ELF-1 (cell line): ENCODE measurements at regions not wholly inside any gene's neighbourhood (a gene's known extent, or its start where the extent isn't known, plus 50 kb on each side); places are given as distances from the start of the nearest gene placed in this dataset.

Experiments used
- DNase-seq: peaks from one replicate; pipeline ENCODE4 v3.0.0-alpha.2; 2016; ENCODE audit warnings: low read depth, low spot score

DNA sequence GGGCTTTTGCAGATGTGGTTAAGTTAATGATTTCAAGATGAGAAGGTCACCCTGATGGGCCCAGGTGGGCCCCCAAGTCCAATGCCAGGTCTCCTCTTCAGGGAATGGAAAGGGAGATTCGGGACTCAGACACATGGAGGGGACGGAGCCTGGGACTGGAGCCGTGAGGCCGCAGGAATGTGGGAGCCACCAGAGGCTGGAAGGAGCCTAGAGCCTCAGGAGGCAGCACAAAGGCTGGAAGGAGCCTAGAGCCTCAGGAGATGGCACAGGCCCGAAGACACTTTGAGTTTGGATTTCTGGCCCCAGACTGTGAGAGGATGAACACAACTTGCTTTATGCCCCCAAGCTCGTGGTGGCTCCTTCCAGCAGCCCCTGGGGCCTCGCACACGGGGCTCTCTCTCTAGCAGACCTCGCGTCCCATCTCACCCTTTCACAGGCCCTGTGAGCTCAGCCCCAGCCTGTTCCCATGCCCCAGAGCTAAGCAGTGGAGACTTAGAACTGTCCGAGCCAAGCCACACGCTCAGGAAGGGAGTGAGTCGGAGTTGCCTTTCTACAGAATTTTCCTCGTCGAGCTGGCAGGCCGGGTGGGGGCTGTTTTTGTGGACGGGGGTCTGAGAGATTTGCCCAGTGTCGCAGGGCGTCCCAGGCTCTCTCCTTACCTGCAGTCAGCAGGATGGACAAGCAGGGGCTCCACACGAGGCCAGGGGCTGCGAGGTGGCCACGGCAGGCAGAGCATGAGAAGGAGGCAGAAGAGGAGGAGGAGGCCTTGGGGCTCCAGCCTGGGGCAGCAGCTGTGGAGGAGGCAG is 937.6 kb downstream of the BRD1 start:
- no peak for DNase-seq

DNA sequence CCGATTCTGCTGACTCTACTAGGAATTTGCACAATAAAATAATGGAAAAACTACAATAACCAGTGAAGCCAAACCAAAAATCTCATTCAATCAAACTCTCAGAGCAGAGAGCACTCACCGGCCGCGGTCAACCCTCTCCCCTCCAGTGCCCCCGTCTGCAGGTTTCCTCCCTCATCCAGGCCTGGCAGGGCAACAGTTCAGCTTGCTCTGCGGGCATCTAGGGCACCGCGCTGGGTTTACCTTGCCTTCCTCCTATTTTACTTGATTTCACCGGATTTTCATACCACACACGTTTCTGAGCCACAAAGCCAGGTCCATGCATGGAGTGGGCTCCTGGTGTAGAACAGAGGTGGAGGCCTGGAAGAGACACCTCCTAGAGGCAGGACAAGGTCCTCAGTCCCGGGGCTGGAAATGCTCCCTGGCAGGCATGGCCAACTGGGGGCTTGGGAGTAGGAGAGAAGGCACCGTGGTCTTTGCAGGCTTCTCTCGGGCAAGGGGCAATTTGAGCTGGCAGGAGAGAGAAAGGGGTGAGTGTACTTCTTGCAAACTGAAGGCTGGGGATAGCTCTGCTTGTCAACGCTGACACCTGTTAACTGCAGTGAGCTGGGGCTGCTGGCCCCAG is 938.4 kb downstream of the BRD1 start:
- no peak for DNase-seq

DNA sequence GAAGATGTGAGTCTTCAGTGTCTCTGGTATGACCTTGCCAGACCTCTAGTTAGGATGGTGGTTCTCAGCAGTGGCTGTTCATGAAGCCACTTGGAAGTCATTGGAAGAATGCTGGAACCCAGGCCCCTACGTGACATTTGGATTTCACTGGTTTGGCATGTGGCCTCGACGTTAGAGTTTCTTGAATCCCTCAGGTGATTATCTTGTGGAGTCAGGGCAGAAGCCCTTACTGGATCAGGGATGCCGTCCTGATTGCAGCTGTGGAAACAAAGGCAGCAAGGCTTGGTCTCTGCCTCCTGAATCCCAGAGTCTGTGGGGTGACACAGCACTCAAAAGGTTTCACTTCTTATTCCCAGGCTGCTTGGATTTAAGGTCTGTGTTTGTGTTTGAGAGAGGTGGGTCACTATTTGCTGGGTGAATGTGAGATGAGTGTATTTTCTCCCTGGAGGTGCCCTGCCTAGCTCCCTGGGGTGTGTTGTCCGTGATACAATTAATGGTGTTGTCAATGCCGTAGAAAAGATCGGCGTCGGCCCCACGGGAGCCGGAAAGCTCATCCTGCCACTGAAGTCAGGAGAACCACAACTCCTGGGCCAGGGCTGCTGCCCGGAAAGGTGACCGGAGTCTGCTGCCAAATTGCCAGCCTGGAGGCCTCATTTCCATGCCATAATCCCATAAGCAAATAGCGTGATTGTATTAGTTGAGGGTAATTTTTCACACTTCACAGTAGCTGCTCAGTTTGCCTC is 939.0 kb downstream of the BRD1 start:
- DNase-seq: no peak

DNA sequence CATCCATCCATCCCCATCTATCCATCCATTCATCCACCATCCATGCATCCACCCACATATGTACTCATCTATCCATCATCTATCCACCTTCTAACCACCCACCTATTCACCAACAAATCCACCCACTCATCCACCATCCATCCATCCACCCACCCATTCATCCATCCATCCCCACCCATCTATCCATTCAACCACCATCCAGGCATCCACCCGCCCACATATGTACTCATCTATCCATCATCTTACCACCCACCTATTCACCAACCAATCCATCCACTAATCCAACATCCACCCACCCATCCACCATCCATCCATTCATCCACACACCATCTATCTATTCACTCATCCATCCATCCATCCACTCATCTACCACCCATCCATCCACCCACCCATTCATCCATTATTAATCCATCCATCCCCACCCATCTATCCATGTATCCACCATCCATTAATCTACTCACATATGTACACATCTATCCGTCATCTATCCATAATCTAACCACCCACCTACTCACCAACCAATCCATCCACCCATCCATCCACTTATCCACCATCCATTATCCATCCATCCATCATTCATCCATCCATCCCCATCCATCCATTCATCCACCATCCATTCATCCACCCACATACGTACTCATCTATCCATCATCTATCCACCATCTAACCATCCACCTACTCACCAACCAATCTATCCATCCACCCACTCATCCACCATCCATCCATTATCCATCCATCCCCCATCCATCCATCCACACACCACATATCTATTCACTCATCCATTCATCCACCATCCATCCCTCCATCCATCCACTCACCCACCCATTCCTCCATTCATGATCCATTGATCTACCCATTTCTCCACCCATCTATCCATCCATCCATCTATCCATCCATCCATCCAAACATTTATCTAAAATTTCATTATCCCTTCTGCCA is 940.0 kb downstream of the BRD1 start:
- DNase-seq: no peak

DNA sequence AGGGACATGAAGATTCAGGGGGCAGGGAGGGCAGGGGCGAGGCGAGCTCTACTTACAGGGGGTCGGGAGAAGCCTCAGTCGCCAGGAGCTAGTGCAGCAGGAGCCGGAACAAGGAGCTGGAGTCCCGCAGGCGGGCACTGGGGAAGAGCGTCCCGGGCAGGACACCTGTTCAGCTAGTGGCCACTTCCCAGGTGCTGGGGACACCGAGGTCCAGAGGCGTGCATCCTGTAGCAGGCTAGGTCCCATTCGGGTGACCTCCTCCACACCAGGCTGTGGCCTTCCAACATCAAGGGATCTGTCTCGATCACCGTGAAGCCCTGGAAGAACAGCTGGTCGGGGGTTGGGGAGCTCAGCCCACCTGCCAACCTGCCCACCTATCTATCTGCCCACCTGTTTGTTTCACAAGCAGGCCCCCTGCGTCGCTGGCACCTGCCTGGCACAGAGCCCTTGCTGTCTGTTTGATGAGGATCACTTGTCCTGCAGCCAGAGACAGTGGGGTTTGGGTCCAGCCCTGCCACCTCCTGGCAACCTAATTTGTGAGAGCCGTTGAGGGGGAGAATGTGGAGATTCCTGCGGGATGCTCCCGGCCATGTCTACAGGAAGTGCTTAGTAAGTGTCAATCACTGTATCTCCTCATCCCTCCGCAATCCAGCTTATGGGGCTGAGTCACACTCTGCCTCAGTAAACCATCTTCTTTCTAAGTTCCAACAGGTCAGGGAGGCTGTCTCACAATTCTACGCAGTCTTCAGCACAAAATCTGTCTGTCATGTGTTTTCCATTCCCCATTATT is 940.9 kb downstream of the BRD1 start:
- DNase-seq: no peak

DNA sequence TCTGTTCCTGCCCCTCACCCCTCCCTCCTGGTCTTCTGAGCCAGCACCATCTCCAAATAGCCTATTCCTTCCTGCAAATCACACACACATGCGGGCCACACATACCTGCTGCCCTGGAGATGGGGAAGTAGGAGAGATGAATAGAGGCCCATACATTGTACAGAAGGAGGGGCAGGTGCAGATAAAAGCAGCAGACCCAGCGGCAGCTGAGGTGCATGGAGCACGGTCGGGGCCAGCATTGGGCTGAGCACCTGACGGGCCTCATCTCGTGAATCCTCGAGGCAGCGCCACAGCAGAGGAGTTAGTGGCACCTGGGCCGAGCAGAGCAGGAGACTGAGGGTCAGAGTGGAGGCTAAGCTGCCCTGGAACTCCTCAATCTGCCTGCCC is 941.8 kb downstream of the BRD1 start:
- no peak for DNase-seq

DNA sequence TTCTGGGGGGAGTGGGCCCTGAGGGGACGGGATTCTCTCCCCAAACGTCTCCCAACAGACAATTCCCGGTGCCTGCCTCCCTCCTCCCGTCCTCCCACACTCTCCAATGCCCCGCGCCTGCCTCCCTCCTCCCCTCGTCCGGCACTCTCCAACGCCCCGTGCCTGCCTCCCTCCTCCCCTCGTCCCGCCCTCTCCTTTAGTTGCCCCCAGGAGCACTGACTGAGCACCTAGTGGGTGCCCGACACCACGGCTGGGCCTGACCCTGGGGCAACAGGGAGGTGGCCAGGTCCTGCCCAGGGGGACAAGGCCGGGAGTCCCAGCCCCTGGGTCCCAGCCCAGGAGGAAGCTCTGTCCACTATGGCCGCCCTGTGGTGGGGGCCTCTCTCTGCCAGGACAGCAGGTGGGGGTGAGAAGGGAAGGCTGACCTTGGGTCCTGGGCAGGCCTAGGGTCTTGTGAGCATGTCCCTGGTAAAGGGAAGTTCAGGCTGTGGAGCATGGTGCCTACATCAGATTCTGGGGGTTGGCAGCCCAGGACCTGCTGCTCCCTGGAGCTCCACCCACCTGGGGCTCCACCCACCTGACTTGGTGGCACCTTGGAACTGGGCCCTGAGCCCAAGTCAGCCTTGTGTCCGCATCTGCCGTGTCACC is 942.3 kb downstream of the BRD1 start:
- no peak for DNase-seq

DNA sequence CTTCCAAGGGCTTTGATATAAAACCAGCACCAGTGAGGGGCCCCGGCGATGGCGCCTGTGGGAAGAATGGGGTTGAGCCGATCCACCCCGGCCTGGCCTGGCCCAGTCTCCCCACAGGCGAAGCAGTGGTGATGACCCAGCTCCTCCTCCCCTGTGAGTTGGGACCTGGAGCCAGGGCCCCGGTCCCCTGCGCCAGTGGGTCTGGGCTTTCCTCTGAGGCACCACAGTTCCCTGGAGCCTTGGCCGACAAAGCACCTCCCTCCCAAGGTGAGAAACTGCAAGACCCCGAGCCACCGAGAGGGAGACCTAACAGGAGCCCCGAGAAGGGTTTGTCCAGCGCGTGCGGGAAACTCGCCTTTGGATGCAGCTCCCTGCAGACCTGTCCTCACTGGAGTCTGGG is 942.9 kb downstream of the BRD1 start:
- no peak for DNase-seq

DNA sequence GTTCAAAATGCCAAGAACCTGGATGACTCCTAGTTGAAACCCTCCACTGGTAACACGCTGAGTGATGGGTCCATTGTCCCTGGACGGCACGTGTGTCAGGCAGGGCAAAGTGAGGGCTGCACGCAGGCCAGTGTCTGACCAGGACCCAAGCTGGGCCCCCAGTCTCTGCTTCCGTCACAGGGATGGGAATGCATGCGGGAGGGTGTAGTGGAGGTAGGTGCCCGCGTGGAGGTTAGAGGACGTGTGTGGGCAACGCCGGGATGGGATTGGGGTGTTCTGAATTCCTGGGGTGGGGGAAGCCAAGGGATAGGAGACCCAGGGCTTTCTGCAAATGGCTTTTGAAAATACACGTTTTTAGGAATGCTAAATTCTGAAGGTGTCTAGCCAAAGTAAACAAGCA is 943.3 kb downstream of the BRD1 start:
- no peak for DNase-seq

DNA sequence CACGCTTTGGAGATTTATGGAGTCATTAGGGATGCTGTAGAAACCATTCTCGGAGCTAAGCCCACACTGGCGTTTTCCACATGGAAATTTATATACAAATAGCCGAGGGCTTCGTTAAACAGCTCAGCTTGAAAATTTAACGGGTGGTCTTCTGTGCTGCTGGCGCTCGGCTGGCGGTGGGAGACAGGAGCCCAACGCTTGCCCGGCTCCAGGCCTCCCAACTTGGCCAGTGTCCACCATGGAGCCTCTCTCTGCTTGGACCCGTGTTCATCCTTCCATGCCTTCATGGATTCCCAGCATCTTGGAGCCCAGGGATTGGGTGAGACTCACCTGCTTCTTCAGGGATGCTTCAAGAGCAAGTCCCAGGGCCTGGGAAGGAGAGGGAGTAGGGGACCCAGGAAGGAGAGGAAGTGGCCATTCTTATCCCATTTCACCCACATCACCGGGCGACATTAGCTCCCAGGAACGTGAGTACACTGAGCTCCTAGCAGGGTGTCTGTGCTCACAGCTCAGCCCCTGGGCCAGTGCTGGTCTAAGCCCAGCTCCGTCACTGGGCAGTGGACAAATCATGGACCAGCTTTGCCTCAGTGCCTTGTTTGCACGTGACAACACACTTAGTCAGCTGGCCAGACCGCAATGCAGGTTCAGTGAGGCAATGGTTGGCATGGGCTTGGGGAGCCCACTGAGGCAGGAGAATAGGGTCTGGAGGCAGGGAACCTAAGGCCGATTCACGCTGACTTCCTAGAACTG is 944.3 kb downstream of the BRD1 start:
- DNase-seq: no peak

DNA sequence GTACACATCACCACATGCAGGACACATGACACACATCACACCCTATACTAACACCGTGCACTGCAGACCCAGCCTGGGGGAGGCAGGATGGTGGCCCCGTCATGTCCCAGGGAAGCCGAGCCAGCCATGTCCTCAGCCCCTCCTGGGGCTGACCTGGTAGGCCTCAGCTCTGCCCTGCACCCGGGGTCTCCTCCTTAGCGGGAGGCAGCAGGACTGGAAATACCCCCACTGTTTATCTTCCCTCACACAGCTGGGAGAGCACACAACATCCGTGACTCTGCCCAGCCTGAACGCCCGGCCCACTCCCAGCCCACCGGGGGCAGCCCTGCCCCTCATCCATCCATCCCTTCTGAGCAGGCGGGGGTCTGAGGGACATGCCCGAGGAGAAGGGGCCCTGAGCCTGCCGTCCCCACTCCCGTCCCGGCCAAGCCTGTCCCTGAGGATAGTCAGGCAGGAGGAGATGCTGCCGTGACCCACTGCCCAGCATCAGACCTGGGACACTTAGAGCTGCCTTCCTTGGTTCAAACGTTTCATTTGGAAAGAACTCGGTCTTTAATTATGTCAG is 945.0 kb downstream of the BRD1 start:
- DNase-seq: no peak

DNA sequence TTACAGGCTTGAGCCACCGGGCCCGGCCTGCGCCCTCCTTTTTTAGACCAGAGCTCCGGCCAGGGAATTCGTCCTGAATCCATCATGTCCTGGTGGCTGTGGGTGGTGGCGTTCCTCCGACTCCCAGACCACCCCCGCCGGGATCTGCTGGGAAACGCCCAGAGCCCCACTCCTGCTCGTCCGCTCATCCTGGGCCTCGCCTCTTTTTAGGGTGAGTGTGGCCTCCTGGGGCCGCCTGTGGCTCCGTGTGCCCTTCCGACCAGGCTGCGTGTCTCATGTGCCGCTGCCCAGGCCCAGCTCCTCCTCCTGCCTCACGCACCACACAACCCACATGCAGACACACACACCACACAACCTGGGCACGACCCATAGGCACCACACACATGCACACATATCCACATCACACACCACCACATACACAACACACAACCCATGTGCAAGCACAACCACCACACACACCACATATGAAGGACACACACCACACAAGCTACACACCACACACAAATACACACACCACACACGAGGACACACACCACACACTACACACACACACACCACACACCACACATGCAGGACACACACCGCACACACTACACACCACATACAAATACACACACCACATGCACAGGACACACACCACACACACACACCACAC is 946.2 kb downstream of the BRD1 start:
- no peak for DNase-seq

DNA sequence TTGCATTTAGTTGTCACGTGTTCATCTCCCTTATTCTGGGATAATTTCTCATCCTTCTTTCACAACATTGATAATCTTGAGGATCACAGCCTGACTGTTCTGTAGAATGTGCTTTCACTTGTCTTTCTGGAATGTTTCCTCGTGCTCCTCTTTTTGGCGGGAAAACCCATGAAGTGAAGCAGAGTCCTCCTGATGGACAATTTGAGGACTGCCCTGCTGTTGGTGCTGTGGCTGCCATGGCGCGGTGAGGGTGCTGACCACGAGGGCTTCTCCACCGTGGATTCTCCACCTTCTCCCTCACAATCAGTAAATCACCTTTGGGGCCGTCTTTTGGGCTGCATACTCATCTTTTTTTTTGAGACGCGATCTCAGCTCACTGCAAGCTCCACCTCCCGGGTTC is 946.9 kb downstream of the BRD1 start:
- DNase-seq: no peak

DNA sequence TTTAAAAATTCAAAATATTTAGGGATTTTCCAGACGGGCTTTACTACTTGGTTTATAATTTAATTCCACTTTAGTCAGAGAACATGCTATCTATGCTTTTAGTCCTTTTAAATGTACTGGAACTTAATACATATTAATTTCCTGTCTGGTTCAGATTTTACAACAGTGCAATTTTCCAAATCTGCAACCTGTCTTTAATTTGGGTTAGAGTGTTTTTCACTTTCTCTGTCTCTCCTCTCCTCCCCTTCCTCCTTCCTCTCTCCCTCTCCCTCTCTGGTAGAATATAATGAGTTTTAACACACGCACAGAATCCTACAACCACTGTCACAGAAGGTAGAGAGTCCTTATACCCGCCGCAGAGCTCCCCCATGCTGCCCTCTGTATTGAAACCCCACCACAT is 950.7 kb downstream of the BRD1 start:
- no peak for DNase-seq

DNA sequence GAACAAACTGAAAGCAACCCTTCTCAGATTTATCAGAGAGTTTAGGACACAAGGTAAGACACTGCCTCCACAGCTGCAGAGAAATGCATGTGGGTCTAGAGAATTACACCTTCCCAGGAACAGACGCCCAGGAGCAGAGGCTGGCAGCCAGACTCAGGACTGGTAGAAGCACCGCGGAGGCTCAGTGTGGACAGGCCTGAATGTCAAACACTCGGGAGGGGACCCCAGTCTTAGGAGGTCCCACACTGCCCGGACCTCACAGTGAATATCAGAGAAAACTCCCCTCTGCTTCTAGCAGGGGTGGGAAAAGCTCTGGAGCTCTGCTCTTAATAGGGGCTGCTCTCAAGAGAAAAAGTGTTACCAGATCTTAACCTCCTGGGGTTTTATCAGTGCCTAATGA is 952.7 kb downstream of the BRD1 start:
- no peak for DNase-seq

DNA sequence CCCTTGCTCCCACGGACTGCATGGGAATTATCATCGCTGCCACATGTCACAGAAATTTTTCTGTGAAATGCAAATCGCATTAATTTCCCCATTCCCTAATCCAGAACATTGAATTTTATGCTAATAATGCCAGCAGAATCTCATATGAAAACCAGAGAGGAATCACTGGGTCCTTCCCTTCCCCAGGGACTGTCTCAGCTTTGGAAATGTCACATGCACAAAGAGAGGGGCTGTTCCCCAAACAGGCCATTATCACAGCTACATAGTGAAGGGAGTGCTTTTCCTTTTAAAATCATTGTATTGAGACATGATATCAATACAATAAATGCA is 954.5 kb downstream of the BRD1 start:
- no peak for DNase-seq

DNA sequence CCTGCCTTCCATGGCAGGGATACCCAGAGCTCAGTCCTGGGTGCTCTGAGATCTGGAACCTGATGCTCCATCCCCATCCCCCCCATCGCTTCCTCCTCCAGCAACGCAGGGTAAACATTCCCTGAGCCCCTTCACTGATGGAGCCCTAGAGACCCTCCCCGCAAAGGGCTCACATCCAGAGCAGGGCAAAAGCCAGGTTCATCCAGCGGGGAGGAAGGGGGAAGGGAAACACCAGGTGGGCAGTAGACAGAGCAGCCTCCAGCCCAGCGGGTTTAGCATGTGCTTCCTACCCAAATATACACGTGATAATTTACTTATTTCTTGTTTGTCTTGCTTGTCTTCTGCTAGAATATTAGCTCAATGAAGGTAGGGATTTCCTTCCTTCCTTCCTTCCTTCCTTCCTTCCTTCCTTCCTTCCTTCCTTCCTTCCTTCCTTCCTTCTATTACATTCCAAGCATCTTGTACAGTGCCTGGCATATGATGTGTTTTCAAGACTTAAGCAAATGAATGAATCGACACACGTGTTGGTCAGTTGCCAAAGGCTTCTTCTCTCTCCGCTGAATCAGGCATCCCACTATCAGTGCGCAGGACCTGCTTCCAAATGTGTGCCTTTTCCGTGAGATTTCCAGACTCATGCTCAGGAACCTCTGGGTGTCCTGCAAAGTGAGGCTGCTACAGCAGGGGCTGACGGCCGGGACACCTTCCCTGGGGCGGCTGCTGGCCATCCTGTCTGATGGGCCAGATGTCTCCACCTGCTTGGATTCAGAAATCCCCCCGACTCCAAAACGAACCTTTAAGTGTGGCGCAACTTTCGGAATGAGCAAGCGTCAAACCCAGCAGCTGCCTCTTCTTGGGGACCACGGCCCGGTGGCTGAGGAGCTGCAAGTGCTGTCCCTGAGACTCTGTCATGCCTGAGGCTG is 955.1 kb downstream of the BRD1 start:
- no peak for DNase-seq
